Aorta (tissue), 5 donors: ENCODE measurements at regions not wholly inside any gene's neighbourhood (a gene's known extent, or its start where the extent isn't known, plus 50 kb on each side); places are given as distances from the start of the nearest gene placed in this dataset.

Source experiments
- ATAC-seq: fragments of 200-7000 bp; cut with Tn5 transposase; one replicate; pipeline ENCODE4 v1.9.1; 2022; ENCODE audit warnings: moderate library complexity; ENCODE audit not compliant: low FRiP score
- DNase-seq, 2 donors: peaks; one replicate each; pipeline ENCODE4 v3.0.0-alpha.2; 2020
- H3K27ac ChIP-seq, 2 donors: one replicate each; pipeline ENCODE4 v1.5.1; 2013; ENCODE audit warnings: low read length in 2 of 2, mild to moderate bottlenecking in 2 of 2, moderate library complexity in 2 of 2, control low read depth in 1 of 2, inconsistent platforms in 1 of 2, low read depth in 1 of 2
- H3K27me3 ChIP-seq, 2 donors: one replicate each; pipeline ENCODE4 v1.6.1; 2013; ENCODE audit warnings: control low read depth in 1 of 2, low read length in 1 of 2, mild to moderate bottlenecking in 1 of 2, moderate library complexity in 1 of 2; ENCODE audit not compliant: insufficient read depth in 2 of 2, control insufficient read depth in 1 of 2
- H3K36me3 ChIP-seq, 2 donors: one replicate each; pipeline ENCODE4 v1.6.1; 2013; ENCODE audit warnings: control low read depth in 1 of 2, low read length in 1 of 2, mild to moderate bottlenecking in 1 of 2; ENCODE audit not compliant: insufficient read depth in 2 of 2, control insufficient read depth in 1 of 2
- H3K4me1 ChIP-seq, 2 donors: one replicate each; pipeline ENCODE4 v1.6.1; 2013; ENCODE audit warnings: low read length in 2 of 2, control low read depth in 1 of 2, mild to moderate bottlenecking in 1 of 2, moderate library complexity in 1 of 2; ENCODE audit not compliant: insufficient read depth in 2 of 2, control insufficient read depth in 1 of 2
- H3K4me3 ChIP-seq, 2 donors: one replicate each; pipeline ENCODE4 v1.5.1; 2013; ENCODE audit warnings: low read length in 2 of 2, control low read depth in 1 of 2, mild to moderate bottlenecking in 1 of 2
- H3K9me3 ChIP-seq: one replicate; pipeline ENCODE4 v1.6.1; 2013; ENCODE audit warnings: mild to moderate bottlenecking, low read length; ENCODE audit not compliant: control insufficient read depth
- WGBS, 2 donors: extraction: QIAGEN DNeasy Blood & Tissue Kit; methylation state at CpG; one replicate each; pipeline ENCODE4 v1.1.7; 2013; 5-methylcytosine and 5-hydroxymethylcytosine counted together
- intact Hi-C, 2 donors: fragments of 100-400 bp; cut with DNase I; formaldehyde crosslinking; loops; one replicate each; pipeline versions ENCODE4 v1.14.2 to v1.15.0; 2022
- donor health status: healthy with polysubstance abuse.
- donor health status: Bipolar disorder and iron deficiency.
- donor health status: DM: no; HTN: no; CAD: no.
- donor health status: DM: no; HTN: no; CAD: no.
- donor health status: DM: yes; HTN: yes; CAD: no.

- 84 to 89% methylated on average over 21 of the region's 21 CpGs for WGBS, 2 donors
- Histone ChIP-seq H3K27me3 (no peaks in the 10 kb centered on the region), H3K27ac (no peak overlapping the region), H3K36me3 (no peaks in the 10 kb centered on the region), H3K9me3 (no peaks in the 10 kb centered on the region), H3K4me1 (no peaks in the 10 kb centered on the region), H3K4me3 (no peak overlapping the region)
- ATAC-seq (no peak), DNase-seq (peak in 1 of 2 donors; percentile 35)
- intact Hi-C loops, result loop anchor here (2.0 to 10.0 kb wide), 4 partner anchors 115 to 305 kb away; partner anchors contain the start of gene CIBAR2 (in 1 of the 2)
Observed at GRCh38 chr16:85419503-85420408, 193.4 kb upstream of the GSE1 start.

GRCh38 chr16:85420501-85421337 is 192.4 kb upstream of the GSE1 start:
- Histone ChIP-seq H3K4me1 (no peaks in the 10 kb centered on the region), H3K36me3 (no peaks in the 10 kb centered on the region), H3K27ac (no peak overlapping the region), H3K4me3 (no peak overlapping the region), H3K9me3 (no peaks in the 10 kb centered on the region), H3K27me3 (no peaks in the 10 kb centered on the region)
- peak; percentile 66 to 89 for DNase-seq
- WGBS, 2 donors, result 39 to 50% methylated on average over 29 to 42 of the region's 42 CpGs
- ATAC-seq, result peak; percentile 75
- intact Hi-C loops, result loop anchor here (2.0 to 10.0 kb wide), 4 partner anchors 116 to 306 kb away; partner anchors contain the start of gene CIBAR2 (in 1 of the 2)

- intact Hi-C loops, result loop anchor here (2.0 to 10.0 kb wide), 4 partner anchors 117 to 307 kb away; partner anchors contain the start of gene CIBAR2 (in 1 of the 2)
- Histone ChIP-seq H3K27me3 (no peaks in the 10 kb centered on the region), H3K4me1 (no peaks in the 10 kb centered on the region), H3K36me3 (no peaks in the 10 kb centered on the region), H3K27ac (no peak overlapping the region), H3K9me3 (no peaks in the 10 kb centered on the region), H3K4me3 (no peak overlapping the region)
- DNase-seq (peak; percentile 44 to 68), ATAC-seq (no peak)
- WGBS, 2 donors, result 88 to 93% methylated on average over 24 of the region's 24 CpGs
Observed at GRCh38 chr16:85421338-85422195, 191.6 kb upstream of the GSE1 start.

- Histone ChIP-seq H3K4me1 (no peaks in the 10 kb centered on the region), H3K9me3 (no peaks in the 10 kb centered on the region), H3K4me3 (no peak overlapping the region), H3K27ac (no peak overlapping the region), H3K36me3 (no peaks in the 10 kb centered on the region), H3K27me3 (no peaks in the 10 kb centered on the region)
- DNase-seq, result peak in 1 of 2 donors; percentile 18
- no peak for ATAC-seq
- intact Hi-C loops, result loop anchor here (10.0 kb wide), 3 partner anchors 117 to 307 kb away; partner anchors contain the start of gene CIBAR2 (in 1 of the 2)
- 76 to 81% methylated on average over 16 of the region's 16 CpGs for WGBS, 2 donors
Observed at GRCh38 chr16:85422196-85422631, 190.9 kb upstream of the GSE1 start.

- H3K27me3 ChIP-seq, result no peaks in the 10 kb centered on the region
- intact Hi-C loops, result loop anchor here (10.0 kb wide), 3 partner anchors 118 to 308 kb away; partner anchors contain the start of gene CIBAR2 (in 1 of the 2)
- H3K9me3 ChIP-seq, result no peaks in the 10 kb centered on the region
- H3K36me3 ChIP-seq, result no peaks in the 10 kb centered on the region
- DNase-seq (peak; percentile 44 to 68), ATAC-seq (no peak)
- H3K4me3 ChIP-seq, result no peak overlapping the region
- 94% methylated on average over 23 of the region's 23 CpGs for WGBS, 2 donors
- H3K27ac ChIP-seq, result no peak overlapping the region
- H3K4me1 ChIP-seq, result no peaks in the 10 kb centered on the region
Observed at GRCh38 chr16:85422632-85423550, 190.2 kb upstream of the GSE1 start.

- no peaks in the 10 kb centered on the region for H3K4me1 ChIP-seq
- intact Hi-C loops, result loop anchor here (10.0 kb wide), 3 partner anchors 119 to 309 kb away; partner anchors contain the start of gene CIBAR2 (in 1 of the 2)
- no peaks in the 10 kb centered on the region for H3K27me3 ChIP-seq
- no peak overlapping the region for H3K4me3 ChIP-seq
- H3K9me3 ChIP-seq, result no peaks in the 10 kb centered on the region
- ATAC-seq (no peak), DNase-seq (peak; percentile 23 to 49)
- WGBS, 2 donors, result 91 to 92% methylated on average over 11 of the region's 11 CpGs
- H3K27ac ChIP-seq, result no peak overlapping the region
- no peaks in the 10 kb centered on the region for H3K36me3 ChIP-seq
Observed at GRCh38 chr16:85423631-85424030, 189.5 kb upstream of the GSE1 start.

- intact Hi-C loops, result loop anchor here (10.0 kb wide), 3 partner anchors 120 to 310 kb away; partner anchors contain the start of gene CIBAR2 (in 1 of the 2)
- WGBS, 2 donors, result 76% methylated on average over 34 to 35 of the region's 35 CpGs
- Histone ChIP-seq H3K36me3 (no peaks in the 10 kb centered on the region), H3K27me3 (no peaks in the 10 kb centered on the region), H3K4me1 (no peaks in the 10 kb centered on the region), H3K27ac (no peak overlapping the region), H3K9me3 (no peaks in the 10 kb centered on the region), H3K4me3 (no peak overlapping the region)
- ATAC-seq (no peak), DNase-seq (peak; percentile 35 to 71)
Observed at GRCh38 chr16:85424260-85425073, 188.7 kb upstream of the GSE1 start.
